Endothelial cell of umbilical vein (primary cell): ENCODE measurements at regions not wholly inside any gene's neighbourhood (a gene's known extent, or its start where the extent isn't known, plus 50 kb on each side); places are given as distances from the start of the nearest gene placed in this dataset.

Experiments
- BruUV-seq: library from RNA; stranded (reverse); fragments of 400-500 nt; replicated peaks from 2 replicates; lab custom pipeline; 2021; lab: Mats Ljungman, UMichigan
- CTCF ChIA-PET: fragments of 300-600, 350-600 bp; sonication (Branson Sonifier 250); formaldehyde crosslinking; loops from one replicate; lab custom pipeline; 2021; ENCODE audit warnings: antibody characterized with exemption, inconsistent platforms; lab: Charles Lee
- POLR2A ChIA-PET: fragments of 300-600, 350-600 bp; sonication (Branson Sonifier 250); formaldehyde crosslinking; loops from one replicate; lab custom pipeline; 2021; ENCODE audit warnings: antibody characterized with exemption, inconsistent platforms; lab: Charles Lee
- DNase-seq: peaks from one replicate; pipeline ENCODE4 v3.0.0-alpha.2; 2011; ENCODE audit warnings: low read depth, low spot score
- FAIRE-seq: peaks from 2 replicates; lab custom pipeline; 2011; peaks lifted over from hg19 to GRCh38; lab: Jason Lieb, UNC
- H2AFZ ChIP-seq: 2 replicates; pipeline ENCODE4 v1.6.0; 2012; ENCODE audit warnings: low read depth, low read length, control low read depth, inconsistent platforms
- H3K27ac ChIP-seq: 2 replicates; pipeline ENCODE4 v1.5.1; 2011; ENCODE audit warnings: low read depth, mild to moderate bottlenecking, control low read depth, low read length, moderate library complexity; ENCODE audit not compliant: insufficient read depth
- H3K27me3 ChIP-seq, 2 experiments: 2 replicates each; pipeline versions ENCODE4 v1.6.0 to v1.6.1; 2011; ENCODE audit warnings: low read length in 2 of 2, mixed read lengths in 1 of 2; ENCODE audit not compliant: control insufficient read depth in 2 of 2, insufficient read depth in 2 of 2
- H3K36me3 ChIP-seq, 2 experiments: 2 replicates in 1 of 2; 3 replicates in 1 of 2; pipeline ENCODE4 v1.5.1; 2011; ENCODE audit warnings: low read length in 2 of 2, mild to moderate bottlenecking in 1 of 2, moderate library complexity in 1 of 2; ENCODE audit not compliant: control insufficient read depth in 2 of 2, insufficient read depth in 2 of 2; ENCODE audit errors: extremely low read depth in 1 of 2
- H3K4me1 ChIP-seq: 3 replicates; pipeline ENCODE4 v1.5.1; 2011; ENCODE audit warnings: mild to moderate bottlenecking, low read length; ENCODE audit not compliant: control insufficient read depth, insufficient read depth; ENCODE audit errors: extremely low read depth
- H3K4me2 ChIP-seq: 2 replicates; pipeline ENCODE4 v1.6.1; 2011; ENCODE audit warnings: low read length, control low read depth, mixed read lengths; ENCODE audit not compliant: insufficient read depth
- H3K4me3 ChIP-seq, 3 experiments: fragments of 200-600 bp in 1 of 3; sonication (generic), shearing (Covaris generic) in 1 of 3; replicated peaks in 1 of 3; 2 replicates each; pipeline ENCODE4 v1.5.1; 2011 to 2016; ENCODE audit warnings: control low read depth in 3 of 3, low read length in 3 of 3, mild to moderate bottlenecking in 2 of 3, inconsistent platforms in 1 of 3, low read depth in 1 of 3, moderate library complexity in 1 of 3; ENCODE audit not compliant: insufficient read depth in 1 of 3
- H3K79me2 ChIP-seq: 2 replicates; pipeline ENCODE4 v1.6.0; 2012; ENCODE audit warnings: low read length, inconsistent platforms; ENCODE audit not compliant: control insufficient read depth, insufficient read depth
- H3K9ac ChIP-seq: replicated peaks from 2 replicates; pipeline ENCODE3; 2011; ENCODE audit warnings: low read length, control low read depth; ENCODE audit not compliant: insufficient read depth; ENCODE audit errors: extremely low read depth
- H3K9me1 ChIP-seq: replicated peaks from 3 replicates; pipeline ENCODE4 v1.6.0; 2011; ENCODE audit warnings: mild to moderate bottlenecking, low read length; ENCODE audit not compliant: control insufficient read depth, insufficient read depth; ENCODE audit errors: extremely low read depth
- H3K9me3 ChIP-seq: replicated peaks from 2 replicates; pipeline ENCODE4 v1.5.1; 2012; ENCODE audit warnings: low read length, inconsistent platforms; ENCODE audit not compliant: control insufficient read depth, insufficient read depth
- H4K20me1 ChIP-seq: replicated peaks from 2 replicates; pipeline ENCODE3; 2011; ENCODE audit warnings: mild to moderate bottlenecking, low read length; ENCODE audit not compliant: control insufficient read depth, insufficient read depth; ENCODE audit errors: extremely low read depth
- CTCF ChIP-seq, 2 donors: IDR thresholded peaks; 1 replicate in 1 of 2; 2 replicates in 1 of 2; pipeline ENCODE4 v1.5.1; 2011; ENCODE audit warnings: low read length in 2 of 2, mild to moderate bottlenecking in 2 of 2, moderate library complexity in 2 of 2, control low read depth in 1 of 2, inconsistent platforms in 1 of 2, low read depth in 1 of 2; ENCODE audit not compliant: insufficient read depth in 1 of 2; ENCODE audit errors: extremely low read depth in 1 of 2
- EZH2 ChIP-seq: IDR thresholded peaks from 2 replicates; pipeline ENCODE4 v1.6.1; 2012; ENCODE audit warnings: borderline replicate concordance, low read depth, mild to moderate bottlenecking, moderate library complexity, low read length, inconsistent platforms; ENCODE audit not compliant: severe bottlenecking
- FOS ChIP-seq: IDR thresholded peaks from 2 replicates; pipeline ENCODE4 v1.6.1; 2011; ENCODE audit warnings: mild to moderate bottlenecking, low read length, moderate library complexity, borderline replicate concordance; ENCODE audit not compliant: insufficient read depth
- GATA2 ChIP-seq: IDR thresholded peaks from 2 replicates; pipeline ENCODE4 v1.7.0; 2011; ENCODE audit warnings: low read depth, mild to moderate bottlenecking, moderate library complexity, mixed read lengths, low read length; ENCODE audit not compliant: insufficient read length, insufficient read depth
- JUN ChIP-seq: IDR thresholded peaks from 2 replicates; pipeline ENCODE4 v1.6.1; 2011; ENCODE audit warnings: borderline replicate concordance, low read depth; ENCODE audit not compliant: insufficient read length, insufficient read depth
- MAX ChIP-seq: IDR thresholded peaks from 2 replicates; pipeline ENCODE4 v1.6.1; 2011; ENCODE audit not compliant: insufficient read depth, insufficient read length
- MYC ChIP-seq: IDR thresholded peaks from one replicate; pipeline ENCODE4 v1.6.1; 2011; ENCODE audit warnings: mild to moderate bottlenecking, low read depth, low read length
- POLR2A ChIP-seq: IDR thresholded peaks from 2 replicates; pipeline ENCODE4 v1.6.1; 2012; ENCODE audit warnings: low read depth, mild to moderate bottlenecking, control low read depth, low read length
- POLR2AphosphoS5 ChIP-seq: IDR thresholded peaks from 2 replicates; pipeline ENCODE4 v1.6.1; 2012; ENCODE audit warnings: low read depth, mild to moderate bottlenecking, control low read depth, low read length, moderate library complexity; ENCODE audit not compliant: insufficient read depth
- dilution Hi-C: fragments of 300-500 bp; cut with MboI; formaldehyde crosslinking; loops from one replicate; pipeline ENCODE4 v1.15.0; 2019; ENCODE audit warnings: low sequenced_read_pairs; ENCODE audit not compliant: extremely low pct_ligation_motif_present
- intact Hi-C: fragments of 100-400 bp; cut with micrococcal nuclease; formaldehyde crosslinking; loops from one replicate; pipeline ENCODE4 v1.10.0; 2022

GRCh38 chr20:53678990-53679596 lies 85.5 kb upstream of the ZNF217 start:
- no peak overlapping the region for H3K27ac ChIP-seq
- FAIRE-seq (peak; percentile 49), DNase-seq (no peak)
- H3K4me1 ChIP-seq: peaks cover 12% of the 10 kb centered on the region
- TF ChIP-seq GATA2: no peak
- ChIA-PET POLR2A (no interaction called here), CTCF (no interaction called here)
- no peak overlapping the region for H3K4me2 ChIP-seq
- H3K9me1 ChIP-seq: no peaks in the 10 kb centered on the region
- intact Hi-C loops (loop anchor here (5.0 kb wide), 1 partner anchor 148 kb away; no protein-coding TSS in a partner anchor), dilution Hi-C loops (no loop called here)
- H3K4me3 ChIP-seq: no peak overlapping the region
- BruUV-seq: no TSS peak
- no peak overlapping the region for H3K9ac ChIP-seq
- H4K20me1 ChIP-seq: no peaks in the 10 kb centered on the region
- H3K27me3 ChIP-seq: no peaks in the 10 kb centered on the region
- no peaks in the 10 kb centered on the region for H3K9me3 ChIP-seq
- no peak overlapping the region for H2AFZ ChIP-seq
- no peaks in the 10 kb centered on the region for H3K36me3 ChIP-seq
- H3K79me2 ChIP-seq: no peaks in the 10 kb centered on the region

GRCh38 chr20:53678315-53678989 lies 84.8 kb upstream of the ZNF217 start:
- Histone ChIP-seq H3K36me3 (no peaks in the 10 kb centered on the region), H3K27me3 (no peaks in the 10 kb centered on the region), H3K4me3 (no peak overlapping the region), H3K9me1 (no peaks in the 10 kb centered on the region), H2AFZ (peak overlapping the region; percentile 92), H3K79me2 (no peaks in the 10 kb centered on the region), H3K4me1 (peaks cover 12% of the 10 kb centered on the region), H3K4me2 (peak overlapping the region; percentile 7), H3K9ac (no peak overlapping the region), H3K9me3 (no peaks in the 10 kb centered on the region), H3K27ac (no peak overlapping the region), H4K20me1 (no peaks in the 10 kb centered on the region)
- DNase-seq (no peak), FAIRE-seq (no peak)
- dilution Hi-C loops: no loop called here
- ChIA-PET POLR2A (no interaction called here), CTCF (no interaction called here)
- intact Hi-C loops: loop anchor here (5.0 kb wide), 1 partner anchor 149 kb away; no protein-coding TSS in a partner anchor
- no TSS peak for BruUV-seq
- TF ChIP-seq CTCF (IDR thresholded peaks at IDR 0.05; ENCODE audit: extremely low read depth in 1 of 2, insufficient read depth in 1 of 2, low read depth in 1 of 2, low read length in 2 of 2) (no peak), FOS (no peak), POLR2A (no peak), EZH2 (no peak), MYC (no peak), JUN (no peak), POLR2AphosphoS5 (no peak), MAX (no peak), GATA2 (no peak)
